GM20000 (cell line): ENCODE measurements at regions not wholly inside any gene's neighbourhood (a gene's known extent, or its start where the extent isn't known, plus 50 kb on each side); places are given as distances from the start of the nearest gene placed in this dataset.
"Not testable (repeated sequence)": the region's sequence is repeated elsewhere in the genome, so short reads cannot be mapped to it uniquely, and the experiment has no call there.

Experiments
- DNase-seq: peaks from one replicate; pipeline ENCODE4 v3.0.0; 2012; ENCODE audit warnings: low spot score
- CTCF ChIP-seq: IDR thresholded peaks from 2 replicates; pipeline ENCODE4 v1.5.1; 2012; ENCODE audit warnings: mild to moderate bottlenecking, control low read depth; ENCODE audit errors: extremely low read depth, missing control alignments

DNA sequence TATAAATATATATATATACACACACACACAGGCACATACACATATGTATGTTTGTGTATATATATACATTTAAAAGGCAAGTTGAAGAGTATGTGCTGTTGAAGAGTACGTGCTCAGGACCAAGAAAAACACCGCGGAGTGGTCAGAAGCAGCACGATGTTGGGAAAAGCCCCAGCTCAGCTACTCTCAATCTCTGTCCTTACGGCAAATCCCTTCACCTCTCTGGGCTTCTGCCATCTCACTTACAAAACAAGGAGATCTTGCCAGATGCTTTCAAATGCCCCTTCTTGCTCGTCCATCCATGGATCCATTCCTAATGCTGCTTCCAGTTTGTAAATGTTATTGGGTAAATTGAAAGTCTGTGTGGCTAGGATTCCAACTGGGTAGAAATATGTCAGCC is 333.9 kb downstream of the BCL11A start:
- no peak for TF ChIP-seq CTCF
- no peak for DNase-seq

- no peak for DNase-seq
- no peak for TF ChIP-seq CTCF
Observed at GRCh38 chr2:60216452-60216995, 336.9 kb downstream of the BCL11A start.

- no peak for TF ChIP-seq CTCF
- DNase-seq, result no peak
Observed at GRCh38 chr2:60215386-60215901, 338.0 kb downstream of the BCL11A start.

DNA sequence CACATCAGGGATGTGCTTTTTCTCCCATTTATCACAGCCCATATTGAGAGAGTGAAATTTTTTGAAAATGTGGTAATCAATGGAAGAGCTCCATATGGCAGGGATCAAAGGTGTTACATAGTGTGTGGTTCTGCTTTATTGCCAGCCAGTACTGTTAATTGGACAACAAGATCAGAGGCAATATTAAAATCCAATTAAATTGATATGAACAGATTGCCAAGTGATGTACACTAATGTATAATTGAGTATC is 338.9 kb downstream of the BCL11A start:
- TF ChIP-seq CTCF, result no peak
- DNase-seq, result no peak

- no peak for DNase-seq
Observed at GRCh38 chr2:60213865-60214625, 339.4 kb downstream of the BCL11A start.

DNA sequence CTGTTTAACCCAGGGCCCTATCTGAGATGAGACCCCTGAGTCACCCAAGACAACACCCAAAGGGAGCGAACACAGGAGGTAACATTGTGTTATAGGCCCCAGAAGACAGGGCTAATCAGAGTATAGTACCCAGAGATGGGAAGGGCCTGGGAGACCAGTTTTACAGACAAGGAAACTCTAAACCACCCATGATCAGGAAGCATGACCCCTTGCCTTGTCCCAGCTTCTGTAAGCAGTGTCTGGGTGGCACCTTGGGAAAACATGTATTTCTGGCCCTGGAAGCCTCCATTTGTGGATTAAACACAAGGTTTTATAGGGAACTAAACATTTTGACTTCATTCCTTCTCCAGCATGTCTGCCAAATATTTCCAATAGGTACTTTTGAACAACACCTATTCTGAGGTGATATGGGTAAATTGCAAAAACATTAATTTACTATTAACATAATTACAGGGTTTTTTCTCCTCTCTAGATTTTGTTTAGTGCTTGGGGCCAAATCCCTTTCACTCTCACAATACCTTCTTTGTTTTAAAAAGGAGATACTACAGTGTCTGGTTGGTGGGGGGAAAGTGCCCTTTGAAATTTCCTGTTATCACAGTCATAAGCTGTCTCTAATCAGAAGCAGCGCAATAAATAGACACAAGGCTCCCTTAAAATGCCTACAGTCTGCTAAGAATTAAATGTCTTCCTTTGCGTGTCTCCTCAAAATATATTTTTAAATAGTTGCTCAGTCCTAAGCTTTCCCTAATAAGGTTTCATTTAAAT is 341.1 kb downstream of the BCL11A start:
- no peak for TF ChIP-seq CTCF
- no peak for DNase-seq

More at GRCh38 chr2:60213865-60214625, 339.4 kb downstream of the BCL11A start:
- no peak for TF ChIP-seq CTCF

DNA sequence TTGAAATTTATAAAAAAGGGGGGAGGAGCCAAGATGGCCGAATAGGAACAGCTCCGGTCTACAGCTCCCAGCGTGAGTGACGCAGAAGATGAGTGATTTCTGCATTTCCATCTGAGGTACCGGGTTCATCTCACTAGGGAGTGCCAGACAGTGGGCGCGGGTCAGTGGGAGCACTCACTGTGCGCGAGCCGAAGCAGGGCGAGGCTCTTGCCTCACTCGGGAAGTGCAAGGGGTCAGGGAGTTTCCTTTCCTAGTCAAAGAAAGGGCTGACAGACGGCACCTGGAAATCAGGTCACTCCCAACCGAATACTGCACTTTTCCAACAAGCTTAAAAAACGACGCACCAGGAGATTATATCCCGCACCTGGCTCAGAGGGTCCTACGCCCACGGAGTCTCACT is 364.4 kb downstream of the BCL11A start:
- not testable (repeated sequence) for DNase-seq

GRCh38 chr2:60175290-60175689 is 378.2 kb downstream of the BCL11A start:
- no peak for DNase-seq
- no peak for TF ChIP-seq CTCF
